Lung (tissue), 11 donors: ENCODE measurements at regions not wholly inside any gene's neighbourhood (a gene's known extent, or its start where the extent isn't known, plus 50 kb on each side); places are given as distances from the start of the nearest gene placed in this dataset.

Source experiments
- ATAC-seq: fragments of 200-7000 bp; cut with Tn5 transposase; one replicate; pipeline ENCODE4 v1.9.1; 2020; ENCODE audit warnings: moderate number of reproducible peaks; ENCODE audit not compliant: insufficient read depth, low FRiP score
- DNase-seq, 3 donors: peaks; one replicate each; pipeline ENCODE4 v3.0.0-alpha.2; 2013 to 2017
- H3K27ac ChIP-seq, 2 donors: one replicate each; pipeline ENCODE4 v1.5.1; 2013; ENCODE audit warnings: mild to moderate bottlenecking in 2 of 2, moderate library complexity in 2 of 2, control low read depth in 1 of 2, inconsistent platforms in 1 of 2, low read depth in 1 of 2, low read length in 1 of 2
- H3K27me3 ChIP-seq, 3 donors: one replicate each; pipeline ENCODE4 v1.5.1; 2013; ENCODE audit warnings: low read length in 2 of 3; ENCODE audit not compliant: control insufficient read depth in 3 of 3, insufficient read depth in 3 of 3
- H3K36me3 ChIP-seq, 4 donors: one replicate each; pipeline ENCODE4 v1.5.1; 2013; ENCODE audit warnings: low read length in 4 of 4, mild to moderate bottlenecking in 1 of 4, moderate library complexity in 1 of 4; ENCODE audit not compliant: control insufficient read depth in 4 of 4, insufficient read depth in 4 of 4
- H3K4me1 ChIP-seq, 5 donors: one replicate each; pipeline ENCODE4 v1.5.1; 2013; ENCODE audit warnings: low read length in 5 of 5, mild to moderate bottlenecking in 2 of 5, moderate library complexity in 1 of 5; ENCODE audit not compliant: control insufficient read depth in 5 of 5, insufficient read depth in 5 of 5
- H3K4me3 ChIP-seq: one replicate; pipeline ENCODE4 v1.5.1; 2013; ENCODE audit warnings: mild to moderate bottlenecking, control low read depth, moderate library complexity
- H3K9ac ChIP-seq, 2 donors: one replicate each; pipeline ENCODE4 v1.5.1; 2013; ENCODE audit warnings: low read length in 2 of 2, control low read depth in 1 of 2; ENCODE audit not compliant: insufficient read depth in 1 of 2
- H3K9me3 ChIP-seq, 4 donors: one replicate each; pipeline ENCODE4 v1.5.1; 2013; ENCODE audit warnings: low read length in 3 of 4, mild to moderate bottlenecking in 1 of 4, moderate library complexity in 1 of 4; ENCODE audit not compliant: control insufficient read depth in 4 of 4, insufficient read depth in 3 of 4
- WGBS, 2 donors: extraction: QIAGEN DNeasy Blood & Tissue Kit; methylation state at CpG; one replicate each; pipeline ENCODE4 v1.1.7; 2013; 5-methylcytosine and 5-hydroxymethylcytosine counted together
- TF ChIP-seq, protein P1 (sequence below): IDR thresholded peaks from 2 replicates; pipeline ENCODE4 v1.5.1; 2012; ENCODE audit warnings: mild to moderate bottlenecking; ENCODE audit errors: control extremely low read depth, extremely low read depth
- donor health status: control.
- donor health status: control.
- donor health status: Bipolar disorder and iron deficiency.
- donor health status: healthy.
- donor health status: DM: yes; HTN: yes; CAD: no.

DNA sequence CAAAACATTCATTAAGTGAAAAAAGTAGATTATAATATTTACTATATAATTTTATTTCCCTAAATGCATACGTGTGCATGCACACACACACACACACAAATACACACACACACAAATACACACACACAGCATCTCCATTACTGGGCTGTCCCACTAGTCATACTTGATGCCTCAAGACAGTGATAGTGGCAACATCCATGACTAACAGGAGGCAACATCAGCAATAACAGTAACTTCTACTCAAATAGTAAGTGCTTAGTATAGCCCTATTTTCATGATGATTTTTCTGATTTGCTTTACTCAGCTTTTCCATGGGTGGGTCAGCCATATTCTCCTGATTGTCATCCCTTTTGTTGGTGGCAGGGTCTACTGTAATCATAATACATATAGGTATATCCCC, 325.9 kb upstream of the TEX13C start:
- Histone ChIP-seq H3K9me3 (no peaks in the 10 kb centered on the region), H3K27ac (no peak overlapping the region), H3K4me1 (no peaks in the 10 kb centered on the region), H3K9ac (no peak overlapping the region), H3K36me3 (no peaks in the 10 kb centered on the region), H3K27me3 (no peaks in the 10 kb centered on the region), H3K4me3 (no peak overlapping the region)
- DNase-seq = no peak
- no peak for ATAC-seq
- WGBS, 2 donors = 68 to 80% methylated on average over 1 of the region's 1 CpG
- TF ChIP-seq, protein P1, sequence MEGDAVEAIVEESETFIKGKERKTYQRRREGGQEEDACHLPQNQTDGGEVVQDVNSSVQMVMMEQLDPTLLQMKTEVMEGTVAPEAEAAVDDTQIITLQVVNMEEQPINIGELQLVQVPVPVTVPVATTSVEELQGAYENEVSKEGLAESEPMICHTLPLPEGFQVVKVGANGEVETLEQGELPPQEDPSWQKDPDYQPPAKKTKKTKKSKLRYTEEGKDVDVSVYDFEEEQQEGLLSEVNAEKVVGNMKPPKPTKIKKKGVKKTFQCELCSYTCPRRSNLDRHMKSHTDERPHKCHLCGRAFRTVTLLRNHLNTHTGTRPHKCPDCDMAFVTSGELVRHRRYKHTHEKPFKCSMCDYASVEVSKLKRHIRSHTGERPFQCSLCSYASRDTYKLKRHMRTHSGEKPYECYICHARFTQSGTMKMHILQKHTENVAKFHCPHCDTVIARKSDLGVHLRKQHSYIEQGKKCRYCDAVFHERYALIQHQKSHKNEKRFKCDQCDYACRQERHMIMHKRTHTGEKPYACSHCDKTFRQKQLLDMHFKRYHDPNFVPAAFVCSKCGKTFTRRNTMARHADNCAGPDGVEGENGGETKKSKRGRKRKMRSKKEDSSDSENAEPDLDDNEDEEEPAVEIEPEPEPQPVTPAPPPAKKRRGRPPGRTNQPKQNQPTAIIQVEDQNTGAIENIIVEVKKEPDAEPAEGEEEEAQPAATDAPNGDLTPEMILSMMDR = no peak

DNA sequence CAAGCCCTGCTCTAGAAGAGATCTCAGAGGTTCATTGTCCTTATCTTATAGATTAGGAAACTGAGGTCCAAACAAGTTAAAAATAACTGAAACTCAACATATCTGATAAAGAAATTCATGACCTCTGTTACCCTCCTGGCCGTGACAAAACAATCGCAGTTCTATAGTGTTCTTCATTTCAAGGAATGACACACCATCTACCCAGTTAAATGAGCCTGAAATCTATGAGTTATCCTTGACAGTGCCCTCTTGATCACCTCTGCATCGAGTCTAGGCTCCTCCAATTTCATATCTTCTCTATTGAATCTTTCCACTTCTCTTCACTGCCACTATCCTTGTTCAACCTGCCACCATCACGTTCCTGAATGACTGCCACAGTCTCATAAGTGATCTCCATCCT, 325.3 kb upstream of the TEX13C start:
- 65 to 85% methylated on average over 4 of the region's 4 CpGs for WGBS, 2 donors

DNA sequence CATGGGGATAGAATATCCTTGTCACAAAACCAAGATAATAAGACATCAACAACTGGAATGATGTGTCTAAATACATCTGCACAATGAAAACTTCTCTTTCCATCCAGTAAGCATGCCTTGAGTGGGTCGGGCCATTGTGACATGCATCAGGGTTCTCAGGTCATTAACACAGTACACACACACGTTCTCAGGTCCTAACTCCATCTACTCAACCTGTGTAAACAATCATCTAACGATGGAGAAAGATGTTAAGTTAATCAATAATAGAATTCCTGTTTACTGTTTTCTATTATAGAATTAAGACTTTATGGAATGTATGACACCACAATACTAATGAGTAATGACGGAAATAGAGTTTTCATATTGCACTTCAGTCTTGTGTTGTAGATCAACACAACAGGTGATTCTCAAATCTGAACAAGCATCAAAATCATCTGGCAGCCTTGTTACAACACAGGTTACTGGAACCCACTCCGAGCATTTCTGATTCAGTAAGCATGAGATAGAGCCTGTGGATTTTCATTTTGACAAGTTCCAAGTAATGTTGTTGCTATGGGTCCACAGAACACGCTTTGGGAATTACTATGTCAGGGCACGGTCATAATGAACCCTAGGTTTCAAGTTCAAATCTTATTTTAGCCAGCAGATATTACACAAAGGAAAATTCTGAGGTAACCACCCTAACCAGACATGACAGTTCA, 315.8 kb upstream of the TEX13C start:
- no peaks in the 10 kb centered on the region for H3K4me1 ChIP-seq
- no peak for ATAC-seq
- TF ChIP-seq, protein P1 = no peak
- peaks cover 0 to 2% (median 0%) of the 10 kb centered on the region in 4 donors for H3K9me3 ChIP-seq
- no peak overlapping the region for H3K4me3 ChIP-seq
- no peaks in the 10 kb centered on the region for H3K36me3 ChIP-seq
- H3K27me3 ChIP-seq = no peaks in the 10 kb centered on the region
- WGBS, 2 donors = 52 to 83% methylated on average over 7 of the region's 7 CpGs
- DNase-seq = no peak
- H3K27ac ChIP-seq = no peak overlapping the region
- H3K9ac ChIP-seq = no peak overlapping the region

More for the DNA sequence above, 325.3 kb upstream of the TEX13C start:
- DNase-seq = no peak
- TF ChIP-seq, protein P1 = no peak
- no peak overlapping the region for H3K4me3 ChIP-seq
- no peaks in the 10 kb centered on the region for H3K9me3 ChIP-seq
- no peaks in the 10 kb centered on the region for H3K27me3 ChIP-seq
- no peak overlapping the region for H3K27ac ChIP-seq
- H3K36me3 ChIP-seq = no peaks in the 10 kb centered on the region
- no peak overlapping the region for H3K9ac ChIP-seq
- no peaks in the 10 kb centered on the region for H3K4me1 ChIP-seq
- ATAC-seq = no peak

DNA sequence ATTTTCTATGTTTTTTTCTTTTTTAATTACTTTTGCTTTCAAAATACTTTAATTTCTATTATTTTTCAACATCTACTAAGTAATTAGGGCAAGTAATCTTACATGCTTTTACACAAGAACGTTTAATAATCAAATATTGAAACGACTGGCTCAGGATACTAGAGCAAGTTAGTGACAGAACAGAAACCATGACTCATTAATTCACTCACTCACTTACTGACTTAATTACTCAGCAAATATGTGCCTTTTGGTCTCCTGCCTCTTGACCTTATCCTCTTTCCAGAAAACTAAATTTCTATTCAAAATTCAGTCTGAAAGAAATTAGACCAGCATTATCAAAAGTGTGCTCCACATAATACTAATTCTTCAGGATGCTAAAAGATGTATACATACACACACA, 314.9 kb upstream of the TEX13C start:
- DNase-seq (peak in 1 of 3 donors; percentile 1), ATAC-seq (no peak)
- WGBS, 2 donors = 26 to 55% methylated on average over 2 of the region's 2 CpGs
- H3K4me3 ChIP-seq = no peak overlapping the region
- no peaks in the 10 kb centered on the region for H3K4me1 ChIP-seq
- H3K9me3 ChIP-seq = peaks cover 0 to 2% (median 0%) of the 10 kb centered on the region in 4 donors
- H3K36me3 ChIP-seq = no peaks in the 10 kb centered on the region
- TF ChIP-seq, protein P1 = no peak
- H3K9ac ChIP-seq = no peak overlapping the region
- H3K27me3 ChIP-seq = no peaks in the 10 kb centered on the region
- no peak overlapping the region for H3K27ac ChIP-seq
